Gastroesophageal sphincter (tissue), 3 donors: ENCODE measurements at regions not wholly inside any gene's neighbourhood (a gene's known extent, or its start where the extent isn't known, plus 50 kb on each side); places are given as distances from the start of the nearest gene placed in this dataset.

ENCODE experiments used
- EP300 ChIP-seq: sonication (generic); formaldehyde crosslinking; IDR thresholded peaks from one replicate; pipeline ENCODE4 v1.6.1; 2017; ENCODE audit warnings: antibody characterized with exemption, mild to moderate bottlenecking
- POLR2A ChIP-seq, 2 donors: fragments of 450-650 bp; IDR thresholded peaks; one replicate each; pipeline ENCODE4 v1.6.1; 2017; ENCODE audit warnings: antibody characterized with exemption in 2 of 2, mild to moderate bottlenecking in 2 of 2, moderate library complexity in 1 of 2
- TF ChIP-seq, protein P1 (sequence below), 4 experiments: fragments of 200-600 bp in 2 of 4; fragments of 450-650 bp in 2 of 4; sonication (generic) in 1 of 4; IDR thresholded peaks; one replicate each; pipeline ENCODE4 v1.5.1; 2017 to 2019; ENCODE audit warnings: antibody characterized with exemption in 4 of 4, mild to moderate bottlenecking in 2 of 4, moderate library complexity in 2 of 4

DNA sequence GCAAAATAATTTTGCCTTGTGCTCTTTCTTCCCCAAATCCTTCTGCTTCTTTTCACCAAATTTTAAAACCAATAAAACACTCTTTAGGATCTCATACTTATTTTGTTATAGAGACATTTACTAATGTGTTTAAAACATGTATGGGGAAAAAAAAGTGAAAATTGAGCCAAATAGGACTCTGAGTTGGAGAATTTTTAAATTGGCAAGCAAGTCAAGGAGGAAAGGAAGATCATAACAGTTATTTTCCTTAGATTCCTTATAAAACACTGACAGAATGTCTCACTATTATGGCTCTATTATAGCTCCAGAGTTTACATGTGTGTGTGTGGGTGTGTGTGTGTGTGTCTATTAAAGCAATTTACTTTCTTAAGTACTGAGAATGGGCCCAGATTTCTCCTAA is 220.5 kb downstream of the SLC6A15 start:
- TF ChIP-seq, protein P1, sequence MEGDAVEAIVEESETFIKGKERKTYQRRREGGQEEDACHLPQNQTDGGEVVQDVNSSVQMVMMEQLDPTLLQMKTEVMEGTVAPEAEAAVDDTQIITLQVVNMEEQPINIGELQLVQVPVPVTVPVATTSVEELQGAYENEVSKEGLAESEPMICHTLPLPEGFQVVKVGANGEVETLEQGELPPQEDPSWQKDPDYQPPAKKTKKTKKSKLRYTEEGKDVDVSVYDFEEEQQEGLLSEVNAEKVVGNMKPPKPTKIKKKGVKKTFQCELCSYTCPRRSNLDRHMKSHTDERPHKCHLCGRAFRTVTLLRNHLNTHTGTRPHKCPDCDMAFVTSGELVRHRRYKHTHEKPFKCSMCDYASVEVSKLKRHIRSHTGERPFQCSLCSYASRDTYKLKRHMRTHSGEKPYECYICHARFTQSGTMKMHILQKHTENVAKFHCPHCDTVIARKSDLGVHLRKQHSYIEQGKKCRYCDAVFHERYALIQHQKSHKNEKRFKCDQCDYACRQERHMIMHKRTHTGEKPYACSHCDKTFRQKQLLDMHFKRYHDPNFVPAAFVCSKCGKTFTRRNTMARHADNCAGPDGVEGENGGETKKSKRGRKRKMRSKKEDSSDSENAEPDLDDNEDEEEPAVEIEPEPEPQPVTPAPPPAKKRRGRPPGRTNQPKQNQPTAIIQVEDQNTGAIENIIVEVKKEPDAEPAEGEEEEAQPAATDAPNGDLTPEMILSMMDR (IDR thresholded peaks at IDR 0.05): no peak
- TF ChIP-seq POLR2A (IDR thresholded peaks at IDR 0.05) (no peak), EP300 (no peak)
